ENCODE measurements at regions not wholly inside any gene's neighbourhood (a gene's known extent, or its start where the extent isn't known, plus 50 kb on each side); places are given as distances from the start of the nearest gene placed in this dataset.

GRCh38 chr17:55845385-55845784 is 94.5 kb downstream of the PCTP start:
- peaks cover 3% of the 10 kb centered on the region for H3K27me3 ChIP-seq
- no peaks in the 10 kb centered on the region for H3K9me3 ChIP-seq
- H3K36me3 ChIP-seq = no peaks in the 10 kb centered on the region
- DNase-seq (ENCODE audit: low spot score in 2 of 2) = peak; percentile 70 to 81
- no peak overlapping the region for H3K27ac ChIP-seq
- TF ChIP-seq POLR2AphosphoS5 (IDR thresholded peaks at IDR 0.05) (no peak), CTCF (IDR thresholded peaks at IDR 0.05) (peak in 1 of 2 donors; percentile 47), EP300 (IDR thresholded peaks at IDR 0.05) (no peak)
- peak overlapping the region; percentile 11 for H3K4me3 ChIP-seq
- H3K4me1 ChIP-seq = peaks cover 5% of the 10 kb centered on the region
- 7% methylated on average over 6 of the region's 32 CpGs for WGBS

GRCh38 chr17:55846745-55847144 is 95.9 kb downstream of the PCTP start:
- TF ChIP-seq POLR2AphosphoS5 (IDR thresholded peaks at IDR 0.05) (no peak), CTCF (IDR thresholded peaks at IDR 0.05) (no peak), POLR2A (IDR thresholded peaks at IDR 0.05) (no peak), EP300 (IDR thresholded peaks at IDR 0.05) (no peak)
- Histone ChIP-seq H3K36me3 (no peaks in the 10 kb centered on the region), H3K27me3 (peaks cover 3% of the 10 kb centered on the region), H3K27ac (no peak overlapping the region), H3K4me3 (no peak overlapping the region), H3K9me3 (no peaks in the 10 kb centered on the region), H3K4me1 (peaks cover 5% of the 10 kb centered on the region)
- DNase-seq (ENCODE audit: low spot score in 2 of 2) = no peak

- no peaks in the 10 kb centered on the region for H3K9me3 ChIP-seq
- H3K27ac ChIP-seq = no peak overlapping the region
- H3K36me3 ChIP-seq = no peaks in the 10 kb centered on the region
- DNase-seq (ENCODE audit: low spot score in 2 of 2) = no peak
- TF ChIP-seq POLR2AphosphoS5 (IDR thresholded peaks at IDR 0.05) (no peak), EP300 (IDR thresholded peaks at IDR 0.05) (no peak), CTCF (IDR thresholded peaks at IDR 0.05) (no peak), POLR2A (IDR thresholded peaks at IDR 0.05) (no peak)
- H3K4me3 ChIP-seq = no peak overlapping the region
- no peaks in the 10 kb centered on the region for H3K4me1 ChIP-seq
- peaks cover 4% of the 10 kb centered on the region for H3K27me3 ChIP-seq
Measured at GRCh38 chr17:55852734-55853133, 101.9 kb downstream of the PCTP start.

GRCh38 chr17:55859301-55859795 is 108.5 kb downstream of the PCTP start:
- Histone ChIP-seq H3K4me3 (no peak overlapping the region), H3K27ac (no peak overlapping the region), H3K36me3 (no peaks in the 10 kb centered on the region), H3K27me3 (peaks cover 4% of the 10 kb centered on the region), H3K9me3 (no peaks in the 10 kb centered on the region), H3K4me1 (no peaks in the 10 kb centered on the region)
- DNase-seq (ENCODE audit: low spot score in 2 of 2) = no peak
- TF ChIP-seq CTCF (IDR thresholded peaks at IDR 0.05) (no peak), POLR2A (IDR thresholded peaks at IDR 0.05) (no peak), POLR2AphosphoS5 (IDR thresholded peaks at IDR 0.05) (no peak), EP300 (IDR thresholded peaks at IDR 0.05) (no peak)
- 55% methylated on average over 2 of the region's 2 CpGs for WGBS

- H3K4me1 ChIP-seq = no peaks in the 10 kb centered on the region
- TF ChIP-seq EP300 (IDR thresholded peaks at IDR 0.05) = no peak
- TF ChIP-seq CTCF (IDR thresholded peaks at IDR 0.05) = no peak
- TF ChIP-seq POLR2A (IDR thresholded peaks at IDR 0.05) = no peak
- no peak for TF ChIP-seq POLR2AphosphoS5 (IDR thresholded peaks at IDR 0.05)
- no peaks in the 10 kb centered on the region for H3K27me3 ChIP-seq
- H3K36me3 ChIP-seq = no peaks in the 10 kb centered on the region
- no peaks in the 10 kb centered on the region for H3K9me3 ChIP-seq
- no peak for DNase-seq (ENCODE audit: low spot score in 2 of 2)
- H3K27ac ChIP-seq = no peak overlapping the region
- H3K4me3 ChIP-seq = no peak overlapping the region
Measured at GRCh38 chr17:55865072-55865762, 114.4 kb downstream of the PCTP start.
